ENCODE measurements at regions not wholly inside any gene's neighbourhood (a gene's known extent, or its start where the extent isn't known, plus 50 kb on each side); places are given as distances from the start of the nearest gene placed in this dataset.

- TF ChIP-seq POLR2A (IDR thresholded peaks at IDR 0.05; ENCODE audit: low read depth, low read length) (no peak), CHD1 (IDR thresholded peaks at IDR 0.05; ENCODE audit: low read depth, low read length) (no peak), RFX5 (IDR thresholded peaks at IDR 0.05; ENCODE audit: low read depth, low read length) (no peak), CTCF (conservative IDR thresholded peaks at IDR 0.05; ENCODE audit: low read depth, low read length) (no peak), BHLHE40 (IDR thresholded peaks at IDR 0.05; ENCODE audit: low read depth, low read length) (no peak), RAD21 (IDR thresholded peaks at IDR 0.05; ENCODE audit: low read length) (no peak), MAZ (IDR thresholded peaks at IDR 0.05; ENCODE audit: borderline replicate concordance, low read depth, low read length) (no peak), MXI1 (IDR thresholded peaks at IDR 0.05; ENCODE audit: borderline replicate concordance, low read depth, low read length) (no peak), FOS (IDR thresholded peaks at IDR 0.05; ENCODE audit: low read depth, low read length) (no peak), MAFK (IDR thresholded peaks at IDR 0.05; ENCODE audit: low read depth, low read length) (no peak), SMC3 (IDR thresholded peaks at IDR 0.05; ENCODE audit: low read depth, low read length) (no peak)
Measured at GRCh38 chr13:47268270-47268669, 371.4 kb upstream of the HTR2A start.

More at GRCh38 chr13:47268270-47268669, 371.4 kb upstream of the HTR2A start:
- Histone ChIP-seq H4K8ac (ENCODE audit: low read depth in 2 of 2, low read length in 2 of 2) (no peak overlapping the region), H4K91ac (ENCODE audit: insufficient read depth, low read depth, low read length) (no peak overlapping the region), H2AK5ac (ENCODE audit: low read depth, low read length) (no peak overlapping the region), H3K9me1 (ENCODE audit: insufficient read depth, low read length) (no peaks in the 10 kb centered on the region), H3K4me2 (ENCODE audit: low read depth, low read length) (no peak overlapping the region), H3K56ac (ENCODE audit: extremely low read depth, insufficient read depth, low read length) (no peak overlapping the region), H2BK20ac (ENCODE audit: low read depth, low read length) (no peak overlapping the region), H3K9me3 (ENCODE audit: control insufficient read depth, insufficient read depth, low read length) (no peaks in the 10 kb centered on the region), H3K27ac (ENCODE audit: insufficient read depth, low read length) (no peak overlapping the region), H4K5ac (ENCODE audit: low read depth, low read length) (no peak overlapping the region), H2AK9ac (replicated peaks; ENCODE audit: low read depth, low read length, poor library complexity) (no peak overlapping the region), H3K9ac (ENCODE audit: low read depth, low read length) (no peak overlapping the region), H3K18ac (ENCODE audit: low read depth, low read length) (no peak overlapping the region), H3K4me3 (ENCODE audit: insufficient read depth, low read depth, low read length) (no peak overlapping the region), H2BK5ac (ENCODE audit: low read depth, low read length, poor library complexity, severe bottlenecking) (no peak overlapping the region), H3K27me3 (ENCODE audit: control insufficient read depth, insufficient read depth, low read length) (no peaks in the 10 kb centered on the region), H3K36me3 (ENCODE audit: control insufficient read depth, insufficient read depth, low read length) (no peaks in the 10 kb centered on the region), H2BK15ac (ENCODE audit: low read depth, low read length) (no peak overlapping the region), H3K14ac (replicated peaks; ENCODE audit: low read depth, low read length) (no peak overlapping the region), H2BK120ac (ENCODE audit: low read depth, low read length) (no peak overlapping the region), H3K23ac (ENCODE audit: low read depth, low read length) (no peak overlapping the region), H3K4ac (ENCODE audit: low read depth, low read length) (no peak overlapping the region), H3K4me1 (ENCODE audit: control insufficient read depth, insufficient read depth, low read length) (no peaks in the 10 kb centered on the region), H3K79me1 (ENCODE audit: low read depth in 1 of 2, low read length in 2 of 2) (no peaks in the 10 kb centered on the region), H4K20me1 (ENCODE audit: insufficient read depth, low read length) (no peaks in the 10 kb centered on the region), H2AFZ (replicated peaks; ENCODE audit: low read length, poor library complexity) (no peak overlapping the region)
- intact Hi-C loops (cut with micrococcal nuclease): no loop called here
- BruUV-seq (replicated peaks): no TSS peak
- in situ Hi-C loops (cut with MboI; ENCODE audit: low sequenced_read_pairs): no loop called here
- POLR2A ChIA-PET (ENCODE audit: unreplicated experiment): no interaction called here
- no CpG with 5 or more reads among the region's 2 CpGs for WGBS, 2 experiments (ENCODE audit: extremely low coverage in 2 of 2, insufficient read length in 1 of 2)
- CTCF ChIA-PET: interaction anchor here (0.6 kb wide), 1 partner anchor 646 kb away, joined by 3 read pairs; no protein-coding TSS in a partner anchor
- DNase-seq (no peak), ATAC-seq (ENCODE audit: low read depth) (no peak)
- dilution Hi-C loops (cut with HindIII; ENCODE audit: low sequenced_read_pairs, unreplicated experiment): no loop called here
